Vagina (tissue), 2 donors: ENCODE measurements at regions not wholly inside any gene's neighbourhood (a gene's known extent, or its start where the extent isn't known, plus 50 kb on each side); places are given as distances from the start of the nearest gene placed in this dataset.
"Not testable (repeated sequence)": the region's sequence is repeated elsewhere in the genome, so short reads cannot be mapped to it uniquely, and the experiment has no call there.

Experiments used
- DNase-seq, 2 donors: peaks; one replicate each; pipeline ENCODE4 v3.0.0-alpha.2; 2017; ENCODE audit errors: extremely low spot score in 2 of 2
- H3K27ac ChIP-seq: fragments of 200-600 bp; sonication (generic); one replicate; pipeline ENCODE4 v1.5.1; 2019
- H3K27me3 ChIP-seq: fragments of 200-600 bp; sonication (generic); one replicate; pipeline ENCODE4 v1.5.1; 2019
- H3K36me3 ChIP-seq, 2 donors: fragments of 200-600 bp; sonication (generic); one replicate each; pipeline ENCODE4 v1.5.1; 2017 to 2019
- H3K4me1 ChIP-seq: fragments of 200-600 bp; sonication (generic); one replicate; pipeline ENCODE4 v1.5.1; 2019
- H3K4me3 ChIP-seq, 2 donors: fragments of 200-600 bp; sonication (generic); 1 replicate in 1 of 2; 2 replicates in 1 of 2; pipeline ENCODE4 v1.5.1; 2016 to 2019
- H3K9me3 ChIP-seq: fragments of 200-600 bp; sonication (generic); one replicate; pipeline ENCODE4 v1.5.1; 2019
- CTCF ChIP-seq, 3 experiments: fragments of 450-650 bp in 2 of 3; fragments of 200-600 bp in 1 of 3; sonication (generic) in 1 of 3; IDR thresholded peaks; one replicate each; pipeline ENCODE4 v1.5.1; 2017 to 2019; ENCODE audit warnings: antibody characterized with exemption in 3 of 3, mild to moderate bottlenecking in 2 of 3, moderate library complexity in 2 of 3
- POLR2A ChIP-seq, 2 donors: fragments of 450-650 bp; IDR thresholded peaks; one replicate each; pipeline ENCODE4 v1.6.1; 2017; ENCODE audit warnings: antibody characterized with exemption in 2 of 2, mild to moderate bottlenecking in 2 of 2, moderate library complexity in 2 of 2
- POLR2AphosphoS5 ChIP-seq, 2 donors: sonication (generic); formaldehyde crosslinking; IDR thresholded peaks; one replicate each; pipeline ENCODE4 v1.9.0; 2017; ENCODE audit warnings: antibody characterized with exemption in 2 of 2, mild to moderate bottlenecking in 2 of 2, low read depth in 1 of 2; ENCODE audit not compliant: insufficient read depth in 1 of 2
- intact Hi-C: fragments of 100-400 bp; cut with DNase I; formaldehyde crosslinking; loops from one replicate; pipeline ENCODE4 v1.15.1; 2023

GRCh38 chr6:40871424-40871823, 167.6 kb downstream of the UNC5CL start:
- no peaks in the 10 kb centered on the region for H3K9me3 ChIP-seq
- no peak overlapping the region for H3K4me3 ChIP-seq
- no peak overlapping the region for H3K27ac ChIP-seq
- intact Hi-C loops = no loop called here
- no peaks in the 10 kb centered on the region for H3K27me3 ChIP-seq
- DNase-seq = no peak
- TF ChIP-seq POLR2AphosphoS5 (IDR thresholded peaks at IDR 0.05; ENCODE audit: insufficient read depth in 1 of 2, low read depth in 1 of 2) (no peak), POLR2A (IDR thresholded peaks at IDR 0.05) (no peak), CTCF (IDR thresholded peaks at IDR 0.05) (no peak)
- H3K36me3 ChIP-seq = no peaks in the 10 kb centered on the region
- H3K4me1 ChIP-seq = no peaks in the 10 kb centered on the region

- H3K36me3 ChIP-seq, DNase-seq, H3K4me1 ChIP-seq, H3K4me3 ChIP-seq, H3K9me3 ChIP-seq, H3K27me3 ChIP-seq, H3K27ac ChIP-seq, intact Hi-C loops: not testable (repeated sequence)
These were observed 170.7 kb downstream of the UNC5CL start for GRCh38 chr6:40868089-40868865.

- H3K27me3 ChIP-seq, H3K9me3 ChIP-seq, H3K27ac ChIP-seq, DNase-seq, intact Hi-C loops, H3K36me3 ChIP-seq, H3K4me1 ChIP-seq, H3K4me3 ChIP-seq: not testable (repeated sequence)
These were observed 171.5 kb downstream of the UNC5CL start for GRCh38 chr6:40867527-40867926.

- intact Hi-C loops, H3K36me3 ChIP-seq, DNase-seq, H3K9me3 ChIP-seq, H3K27me3 ChIP-seq, H3K4me3 ChIP-seq, H3K4me1 ChIP-seq, H3K27ac ChIP-seq: not testable (repeated sequence)
These were observed 173.8 kb downstream of the UNC5CL start for GRCh38 chr6:40865259-40865658.

- peak in 1 of 2 donors; percentile 3 for DNase-seq
- no peaks in the 10 kb centered on the region for H3K4me1 ChIP-seq
- no peaks in the 10 kb centered on the region for H3K36me3 ChIP-seq
- H3K4me3 ChIP-seq = no peak overlapping the region
- H3K27me3 ChIP-seq = no peaks in the 10 kb centered on the region
- H3K9me3 ChIP-seq = no peaks in the 10 kb centered on the region
- no peak overlapping the region for H3K27ac ChIP-seq
- intact Hi-C loops = no loop called here
- TF ChIP-seq POLR2AphosphoS5 (IDR thresholded peaks at IDR 0.05; ENCODE audit: insufficient read depth in 1 of 2, low read depth in 1 of 2) (no peak), CTCF (IDR thresholded peaks at IDR 0.05) (no peak), POLR2A (IDR thresholded peaks at IDR 0.05) (no peak)
These were observed 178.6 kb downstream of the UNC5CL start for GRCh38 chr6:40860443-40860842.

GRCh38 chr6:40856271-40856670, 182.8 kb downstream of the UNC5CL start:
- Histone ChIP-seq H3K36me3 (no peaks in the 10 kb centered on the region), H3K27ac (no peak overlapping the region), H3K9me3 (no peaks in the 10 kb centered on the region), H3K4me3 (no peak overlapping the region), H3K4me1 (no peaks in the 10 kb centered on the region), H3K27me3 (no peaks in the 10 kb centered on the region)
- TF ChIP-seq CTCF (IDR thresholded peaks at IDR 0.05) = no peak
- TF ChIP-seq POLR2A (IDR thresholded peaks at IDR 0.05) = no peak
- TF ChIP-seq POLR2AphosphoS5 (IDR thresholded peaks at IDR 0.05; ENCODE audit: insufficient read depth in 1 of 2, low read depth in 1 of 2) = no peak
- DNase-seq = no peak
- intact Hi-C loops = no loop called here
